A673 (cell line): ENCODE measurements at regions not wholly inside any gene's neighbourhood (a gene's known extent, or its start where the extent isn't known, plus 50 kb on each side); places are given as distances from the start of the nearest gene placed in this dataset.

ENCODE experiments used
- CTCF ChIP-seq: fragments of 300-800, 200-600 bp; sonication (generic); conservative IDR thresholded peaks from 2 replicates; pipeline ENCODE4 v1.5.1; 2017; ENCODE audit warnings: low read depth, mild to moderate bottlenecking, antibody characterized with exemption, low read length, moderate library complexity, mixed read lengths
- EZH2 ChIP-seq: fragments of 200-600 bp; sonication (generic); IDR thresholded peaks from 2 replicates; pipeline ENCODE4 v1.6.1; 2017; ENCODE audit warnings: borderline replicate concordance, low read depth, mild to moderate bottlenecking, mixed read lengths, antibody characterized with exemption, low read length; ENCODE audit not compliant: poor library complexity, severe bottlenecking

GRCh38 chr11:122033631-122034030 lies 82.4 kb downstream of the BLID start:
- TF ChIP-seq CTCF (no peak), EZH2 (no peak)
